ENCODE measurements at regions not wholly inside any gene's neighbourhood (a gene's known extent, or its start where the extent isn't known, plus 50 kb on each side); places are given as distances from the start of the nearest gene placed in this dataset.

DNA sequence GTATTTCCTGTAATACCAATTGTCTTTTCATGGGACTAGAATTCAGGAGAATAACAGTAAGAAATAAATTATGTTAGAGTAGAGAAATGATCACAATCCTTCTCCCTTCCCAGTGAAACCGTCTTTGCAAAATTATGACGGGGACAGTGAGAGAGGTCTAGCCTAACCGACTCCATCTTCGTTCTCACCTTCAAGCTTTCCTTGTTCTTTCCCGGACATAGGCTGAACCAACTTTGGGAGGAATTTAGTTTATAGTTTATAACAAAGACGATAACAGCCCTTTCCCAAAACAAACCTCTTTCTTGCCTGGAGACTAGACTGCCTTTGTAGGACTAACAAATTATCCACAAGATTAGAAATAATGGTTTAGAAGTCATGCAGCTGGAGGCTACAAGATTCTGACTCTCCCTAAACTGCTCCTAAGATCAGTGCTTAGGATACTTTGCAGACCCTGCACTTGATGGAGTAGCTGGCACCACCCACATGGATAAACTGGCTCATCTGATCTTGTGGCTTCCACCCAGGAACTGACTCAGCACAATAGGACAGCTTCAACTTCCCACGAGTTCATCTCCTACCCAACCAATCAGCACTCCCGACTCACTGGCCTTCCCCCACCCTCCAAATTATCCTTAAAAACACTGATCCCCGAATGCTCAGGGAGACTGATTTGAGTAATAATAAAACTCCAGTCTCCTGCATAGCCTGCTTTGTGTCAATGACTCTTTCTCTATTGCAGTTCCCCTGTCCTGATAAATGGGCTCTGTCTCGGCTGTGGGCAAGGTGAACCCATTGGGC lies 521.2 kb upstream of the TBX3 start:
- no peak for DNase-seq

DNA sequence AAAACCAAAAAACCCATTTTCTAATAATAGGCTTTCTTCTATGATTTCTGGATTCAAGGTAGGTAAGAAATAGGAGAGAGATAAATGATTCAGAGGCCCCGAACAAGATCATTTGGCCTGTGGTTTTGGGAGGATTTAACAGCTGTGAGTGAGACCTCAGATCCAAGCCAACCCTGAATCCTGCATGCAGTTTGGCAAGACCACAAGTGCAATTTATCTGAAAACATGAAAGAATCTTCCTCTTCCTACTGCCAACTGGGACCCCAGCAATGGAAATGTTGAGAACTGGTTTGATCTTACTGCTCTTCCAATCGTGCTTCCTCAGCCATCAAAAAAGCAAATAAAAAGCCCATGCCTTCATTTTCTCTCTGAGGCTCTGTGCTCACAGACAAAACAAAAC lies 519.7 kb upstream of the TBX3 start:
- no peak for DNase-seq

DNA sequence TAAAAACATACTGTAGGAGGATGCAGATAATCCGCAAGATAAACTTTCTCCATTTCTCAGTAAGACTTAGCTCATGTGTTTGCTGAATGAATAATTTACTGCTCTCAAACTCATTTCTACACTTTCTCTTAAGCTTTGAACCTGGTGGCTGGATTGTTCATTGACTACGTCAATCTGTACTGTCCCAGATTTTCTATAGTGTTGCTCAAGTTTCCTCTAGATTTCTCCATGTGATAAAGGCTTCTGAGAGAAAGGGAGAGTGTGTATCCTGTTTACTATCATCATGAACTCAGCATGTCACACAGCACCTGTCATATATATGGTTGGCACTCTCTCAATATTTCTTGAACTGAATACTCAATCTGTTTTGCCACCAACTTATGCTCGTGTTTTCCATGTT lies 518.0 kb upstream of the TBX3 start:
- DNase-seq = no peak

DNA sequence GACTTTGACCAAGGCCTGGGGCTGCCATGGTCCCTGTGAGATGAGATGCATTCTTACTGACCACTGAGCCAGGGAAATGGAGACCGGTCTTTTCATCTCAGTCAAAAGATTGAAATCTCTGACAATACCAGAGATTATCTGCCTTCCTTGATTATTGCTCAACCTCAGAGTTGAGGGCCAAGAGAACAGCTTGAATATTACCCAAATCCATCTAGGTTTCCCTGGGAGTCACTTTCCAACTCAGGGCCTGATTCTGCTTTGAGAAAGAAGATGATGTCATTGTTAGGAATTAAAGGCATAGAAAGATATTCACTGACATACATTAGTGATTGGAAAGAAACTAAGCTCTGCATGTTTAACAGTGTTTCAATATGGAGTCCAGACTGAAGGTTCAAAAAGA lies 515.9 kb upstream of the TBX3 start:
- no peak for DNase-seq

DNA sequence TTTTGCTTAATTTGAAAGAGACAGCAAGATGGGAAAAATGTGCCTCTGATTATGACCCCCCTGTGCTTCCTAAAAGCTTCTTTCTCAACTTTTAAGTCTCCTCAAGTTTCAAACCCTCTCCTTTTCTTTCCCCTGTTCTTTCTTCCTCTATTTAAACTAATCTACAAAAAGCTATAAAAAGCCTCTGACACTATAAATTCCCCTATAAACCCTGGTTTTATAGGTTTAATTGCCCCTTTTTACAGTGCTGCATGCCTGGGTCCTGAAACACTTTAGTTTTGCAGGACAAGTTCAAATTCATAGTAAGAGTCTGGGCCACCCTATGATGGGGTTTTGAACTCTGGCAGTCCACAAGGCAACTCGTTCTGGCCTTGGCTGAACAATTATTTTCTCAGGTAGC lies 510.9 kb upstream of the TBX3 start:
- no peak for DNase-seq

DNA sequence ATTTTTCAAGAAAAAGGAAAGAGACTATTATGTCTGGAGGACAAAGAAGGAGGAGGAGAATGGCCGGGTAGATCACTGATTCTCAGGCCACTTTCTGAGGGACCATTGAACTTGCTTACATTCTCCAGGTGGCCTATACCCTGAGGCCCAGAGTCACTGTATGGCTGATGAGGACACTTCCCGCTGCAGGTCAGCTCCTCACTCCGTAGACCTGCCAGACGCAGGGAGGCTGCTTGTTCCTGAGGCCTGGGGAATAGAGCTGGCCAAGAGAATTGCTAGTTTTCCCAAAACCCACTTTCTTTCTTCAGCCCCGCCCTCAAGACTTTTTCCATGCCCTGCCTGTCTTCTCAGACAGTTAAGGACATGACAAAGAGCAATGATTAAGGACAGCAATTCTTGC lies 510.5 kb upstream of the TBX3 start:
- DNase-seq = no peak

DNA sequence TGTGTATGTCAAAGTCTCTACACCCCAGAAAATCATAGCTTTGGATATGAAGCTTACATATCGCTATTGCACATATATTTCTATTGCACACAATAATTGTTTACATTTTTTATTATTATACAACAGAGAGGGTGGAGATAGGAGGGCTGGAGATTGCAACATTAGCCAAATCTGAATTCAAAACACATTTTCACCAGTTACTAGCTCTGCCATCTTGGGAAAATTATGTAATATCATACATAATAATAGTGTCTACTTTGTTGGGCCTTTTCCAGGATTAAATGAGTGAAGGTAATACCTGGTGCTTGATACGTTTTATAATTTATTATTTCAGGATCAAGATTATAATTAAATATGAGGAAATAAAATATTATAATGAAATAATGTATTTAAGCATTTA lies 507.4 kb upstream of the TBX3 start:
- no peak for DNase-seq

DNA sequence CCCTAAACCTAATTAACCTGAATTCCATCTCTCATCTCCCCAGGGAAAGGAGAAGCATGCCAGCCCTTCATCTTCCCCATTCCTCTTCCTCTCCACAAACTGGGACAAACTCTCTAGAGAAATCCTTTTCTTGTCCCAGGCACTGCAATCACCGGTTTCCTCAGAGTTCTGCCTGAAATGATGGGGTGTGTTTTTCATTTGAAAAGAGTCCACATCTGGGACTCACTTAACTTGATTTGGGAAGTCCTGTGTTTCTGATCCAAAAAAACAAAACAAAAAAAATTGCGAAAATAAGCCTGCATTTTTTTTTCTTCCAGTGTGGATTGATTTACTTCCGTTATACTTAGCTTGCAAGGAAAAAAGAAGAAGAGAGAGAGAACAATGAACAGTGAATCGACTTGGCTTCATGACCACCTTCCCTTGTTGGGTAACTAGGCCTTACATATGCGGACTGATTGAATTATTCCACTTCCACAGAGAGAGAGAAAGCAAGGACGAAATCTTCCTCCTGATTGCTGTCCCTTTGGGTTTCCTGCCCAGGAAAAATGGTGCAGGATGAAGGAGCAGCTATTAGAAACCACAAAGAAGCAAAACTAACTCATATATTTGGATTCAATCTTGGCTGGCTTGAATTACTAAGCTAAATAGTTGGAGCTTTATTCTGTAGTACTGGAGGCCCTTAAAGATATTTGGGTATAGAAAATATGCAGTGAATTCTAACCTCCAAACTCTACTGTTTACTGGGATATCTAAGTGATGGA lies 506.2 kb upstream of the TBX3 start:
- DNase-seq = no peak

DNA sequence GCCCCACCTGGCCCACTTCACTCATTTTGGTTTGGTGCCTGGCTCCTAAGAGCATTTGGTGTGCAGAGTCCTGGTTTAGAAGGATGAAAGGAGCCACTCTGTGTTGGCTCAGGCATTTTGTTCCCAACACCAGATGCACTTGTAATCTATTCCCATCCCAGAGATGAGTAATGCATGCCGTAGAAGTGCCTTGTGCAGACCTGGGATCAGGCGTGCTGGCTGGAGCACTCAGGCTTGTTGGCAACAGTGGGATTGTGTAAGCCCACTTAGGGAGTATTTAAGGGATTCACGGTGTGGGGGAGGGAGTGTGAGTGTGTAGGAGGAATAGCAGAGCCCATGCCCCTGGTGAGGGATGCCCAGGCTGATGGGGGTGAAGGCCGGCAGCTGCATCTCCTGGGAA lies 501.5 kb upstream of the TBX3 start:
- DNase-seq = no peak

DNA sequence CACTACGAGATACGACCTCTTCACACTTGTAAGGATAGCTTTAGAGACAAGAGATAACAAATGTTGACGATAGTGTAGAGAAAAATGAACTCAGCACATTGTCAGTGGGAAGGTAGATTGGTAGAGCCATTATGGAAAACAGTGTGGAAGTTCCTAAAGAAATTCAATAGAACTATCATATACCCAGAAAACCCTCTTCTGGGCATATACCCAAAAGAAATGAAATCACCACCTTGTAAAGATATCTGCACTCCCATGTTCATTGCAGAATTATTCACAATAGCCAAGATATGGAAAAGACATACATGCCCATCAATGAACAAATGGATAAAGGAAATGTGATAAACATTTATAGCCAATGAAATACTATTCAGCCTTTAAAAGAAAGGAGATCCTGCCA lies 499.8 kb upstream of the TBX3 start:
- DNase-seq = no peak

DNA sequence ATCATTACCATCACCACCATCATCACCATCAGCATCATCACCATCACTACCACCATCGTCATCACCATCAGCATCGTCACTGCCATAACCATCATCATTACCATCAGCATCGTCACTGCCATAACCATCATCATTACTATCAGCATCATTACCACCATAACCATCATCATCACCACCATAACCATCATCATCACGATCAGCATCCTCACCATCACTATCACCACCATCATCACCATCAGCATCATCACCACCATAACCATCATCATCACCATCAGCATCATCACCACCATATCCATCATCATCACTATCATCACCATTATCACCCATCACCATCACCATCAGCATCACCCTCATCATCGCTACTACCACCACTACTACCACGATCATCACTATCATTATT lies 493.9 kb upstream of the TBX3 start:
- DNase-seq = no peak

DNA sequence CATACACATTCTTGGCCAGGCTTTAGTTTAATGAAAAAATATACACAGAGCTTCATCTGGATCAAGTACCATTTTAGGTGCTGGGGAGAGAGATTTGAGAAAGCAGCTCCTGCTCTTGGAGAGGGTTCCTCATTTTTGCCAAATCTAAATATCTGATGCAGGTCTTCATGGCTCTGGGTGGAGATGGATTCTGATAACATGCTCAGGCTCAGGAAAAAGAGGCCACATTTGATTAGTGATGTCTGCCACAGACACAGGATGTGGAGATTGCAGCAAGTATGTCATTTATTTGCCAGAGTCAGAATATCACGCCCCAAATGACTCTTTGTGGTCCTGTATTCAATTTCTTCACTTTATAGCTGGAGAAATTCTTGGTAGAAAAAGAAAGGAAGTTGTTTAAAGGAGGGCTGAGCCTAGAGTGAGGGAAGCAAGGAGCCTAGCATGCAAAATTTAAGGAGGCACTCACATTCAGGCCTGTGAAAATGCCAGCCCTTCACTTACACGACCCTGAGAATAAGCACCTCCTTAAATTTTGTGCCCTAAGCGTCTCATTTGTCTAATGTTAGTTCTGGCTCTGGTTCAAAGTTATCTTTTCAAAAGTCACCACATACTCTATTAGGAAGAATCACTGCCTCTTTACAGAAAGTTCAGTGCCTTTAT lies 492.9 kb upstream of the TBX3 start:
- no peak for DNase-seq

DNA sequence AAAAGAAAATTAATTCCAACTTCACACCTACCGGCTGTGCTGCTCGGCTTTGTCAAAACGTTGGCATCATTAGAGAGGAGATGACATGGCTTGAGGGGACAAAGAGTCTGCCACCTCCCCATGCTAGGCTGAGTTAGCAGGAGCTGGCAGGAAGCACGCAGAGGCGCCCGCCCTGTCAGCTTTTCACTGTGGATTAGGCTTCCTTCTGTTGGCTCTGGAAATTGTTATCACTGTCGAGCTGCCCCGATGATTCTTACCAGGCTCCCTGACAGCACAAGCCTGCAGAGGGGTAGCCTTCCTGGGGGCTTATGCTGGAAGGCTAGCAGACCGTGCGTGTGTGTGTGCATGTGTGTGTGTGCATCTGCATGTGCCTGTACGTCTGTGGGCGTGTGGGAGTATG lies 490.9 kb upstream of the TBX3 start:
- DNase-seq = no peak

DNA sequence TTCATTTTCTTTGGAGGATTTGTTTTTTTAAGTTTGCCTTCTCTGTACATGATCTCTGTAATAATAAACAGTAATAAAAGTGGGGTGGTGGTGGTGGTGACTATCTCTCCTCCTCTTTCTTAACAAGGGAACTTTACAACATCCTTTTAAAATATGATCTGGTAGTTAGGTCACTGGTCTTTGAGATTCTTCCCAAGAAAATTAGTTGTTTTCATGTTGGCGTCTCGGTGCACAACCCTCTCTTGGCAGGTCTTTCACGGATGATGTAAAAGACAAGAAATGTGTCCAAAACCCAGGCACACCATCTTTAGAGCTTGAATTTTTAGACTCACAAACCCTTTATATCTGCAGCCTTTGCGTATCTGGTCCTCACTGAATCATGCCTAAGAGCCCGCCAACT lies 488.5 kb upstream of the TBX3 start:
- DNase-seq = no peak

DNA sequence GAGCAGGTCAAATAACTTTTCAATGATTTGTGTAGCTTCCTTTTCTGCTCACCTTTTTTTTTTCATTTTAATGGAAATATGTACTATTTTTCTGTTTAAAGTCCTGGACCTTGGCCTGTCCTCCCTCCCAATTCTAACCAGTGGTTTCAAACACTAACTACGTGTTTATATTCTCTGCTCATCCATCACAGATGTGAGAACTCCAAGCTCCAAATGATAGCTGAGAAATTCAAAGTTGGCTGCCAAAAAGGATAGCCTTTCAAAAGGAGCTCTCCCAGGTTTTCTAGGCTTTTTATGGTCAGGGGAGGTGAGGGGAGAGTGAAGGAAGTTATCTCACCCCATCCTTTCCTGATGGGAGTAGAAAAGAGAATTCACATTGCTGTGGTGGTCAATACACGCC lies 486.0 kb upstream of the TBX3 start:
- no peak for DNase-seq

DNA sequence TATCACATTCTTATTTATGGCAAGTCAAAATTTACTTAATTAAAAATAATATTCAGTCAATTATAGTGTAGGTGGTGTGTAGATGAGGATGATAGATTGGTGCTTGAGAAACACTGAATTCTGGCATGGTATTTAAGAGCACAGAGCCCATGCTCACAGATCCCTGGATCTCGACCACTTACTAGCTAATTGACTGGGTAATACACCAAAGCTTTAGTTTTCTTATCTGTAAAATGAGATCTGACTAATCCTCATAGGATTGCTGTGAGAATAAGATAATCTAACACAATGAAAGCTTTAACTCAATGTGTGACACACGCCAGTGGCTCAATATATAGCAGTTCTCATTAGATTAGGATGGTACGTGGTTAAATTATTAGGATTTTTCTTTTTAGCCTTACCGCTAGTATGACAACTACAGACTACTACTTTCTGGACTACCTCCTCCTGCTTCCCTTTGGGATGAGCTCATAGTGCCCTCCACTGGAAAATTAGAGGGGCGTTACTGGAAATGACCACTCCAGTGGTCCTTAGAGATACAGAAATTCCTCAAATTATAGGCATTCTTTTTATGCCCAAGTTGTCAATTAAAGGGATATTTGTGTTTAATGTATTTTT lies 482.8 kb upstream of the TBX3 start:
- no peak for DNase-seq

DNA sequence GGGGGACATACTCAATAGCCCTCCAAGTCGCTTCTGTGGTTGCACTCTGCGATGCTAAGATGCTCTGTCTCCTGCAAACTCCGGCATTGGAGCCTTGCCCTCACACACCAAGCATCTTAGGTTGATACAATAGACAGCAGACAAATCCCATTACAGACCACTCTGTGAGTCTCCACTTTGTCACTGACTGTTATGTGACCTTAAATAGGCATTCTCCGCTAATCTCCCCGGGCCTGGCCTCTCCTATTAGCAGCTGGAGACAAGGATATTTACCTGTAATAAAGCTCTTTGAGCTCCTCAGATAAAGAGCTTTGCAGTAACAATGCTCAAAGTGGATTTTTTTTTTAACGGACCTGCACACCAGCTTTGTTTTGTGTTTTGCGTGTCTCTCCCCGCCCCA lies 479.7 kb upstream of the TBX3 start:
- no peak for DNase-seq

DNA sequence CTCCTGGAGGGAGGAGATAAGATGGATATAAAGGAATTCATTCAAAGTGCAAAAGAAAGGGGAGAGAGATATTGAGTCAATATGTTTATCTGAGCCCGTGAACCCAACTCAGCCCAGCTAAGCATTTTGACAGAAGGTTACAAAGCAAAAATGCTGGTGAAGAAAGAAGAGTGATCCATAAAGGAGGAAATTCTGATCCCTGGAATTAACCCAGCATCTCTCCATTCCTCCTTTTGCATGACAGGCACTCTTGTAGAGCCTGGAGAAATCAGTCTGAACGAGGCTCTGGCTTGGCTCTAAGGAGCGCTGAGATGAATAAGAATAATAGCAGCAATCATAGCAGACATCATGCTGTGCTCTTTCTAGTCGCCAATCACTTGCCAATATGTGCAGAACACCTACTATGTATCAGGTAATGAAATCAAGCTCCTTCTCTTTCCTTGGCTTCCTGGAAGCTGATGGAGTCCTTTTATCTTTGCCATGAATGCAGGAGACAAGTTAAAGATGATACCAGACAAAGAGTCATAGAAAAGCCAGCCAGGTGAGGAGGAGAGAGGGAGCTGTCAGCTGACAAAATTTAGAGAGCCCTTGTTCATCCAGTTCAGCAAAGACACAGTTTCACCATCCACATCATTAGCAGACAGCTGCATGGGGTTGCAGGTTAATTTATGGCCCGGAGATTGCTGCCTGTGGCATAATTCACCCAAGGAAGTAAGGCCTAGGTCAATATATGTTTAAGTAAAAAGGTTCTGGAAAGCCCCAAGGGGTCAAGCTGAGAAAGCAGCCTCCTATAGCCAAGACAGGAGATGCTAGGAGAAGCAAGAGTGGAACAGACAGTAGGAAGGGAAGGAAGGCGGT lies 476.5 kb upstream of the TBX3 start:
- DNase-seq = no peak

DNA sequence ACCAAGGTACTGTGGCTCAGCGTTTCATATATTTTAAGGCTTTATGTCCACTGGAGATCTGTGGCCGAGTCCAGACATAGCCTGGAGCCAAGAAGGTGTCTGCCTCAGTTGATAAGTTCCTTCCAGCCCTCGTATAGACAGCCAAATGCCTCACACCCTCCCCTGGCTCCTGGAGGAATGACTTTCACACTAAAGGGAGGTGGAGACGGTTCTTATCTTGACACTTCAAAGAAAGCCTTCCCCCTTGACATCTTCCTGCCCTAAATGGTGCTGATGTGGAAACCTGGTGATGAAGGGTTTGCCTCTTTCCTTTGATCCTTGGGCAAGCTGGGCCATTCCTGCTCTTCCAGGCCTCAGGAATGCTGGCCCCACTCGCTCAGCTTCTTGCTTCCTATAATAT lies 474.8 kb upstream of the TBX3 start:
- no peak for DNase-seq

DNA sequence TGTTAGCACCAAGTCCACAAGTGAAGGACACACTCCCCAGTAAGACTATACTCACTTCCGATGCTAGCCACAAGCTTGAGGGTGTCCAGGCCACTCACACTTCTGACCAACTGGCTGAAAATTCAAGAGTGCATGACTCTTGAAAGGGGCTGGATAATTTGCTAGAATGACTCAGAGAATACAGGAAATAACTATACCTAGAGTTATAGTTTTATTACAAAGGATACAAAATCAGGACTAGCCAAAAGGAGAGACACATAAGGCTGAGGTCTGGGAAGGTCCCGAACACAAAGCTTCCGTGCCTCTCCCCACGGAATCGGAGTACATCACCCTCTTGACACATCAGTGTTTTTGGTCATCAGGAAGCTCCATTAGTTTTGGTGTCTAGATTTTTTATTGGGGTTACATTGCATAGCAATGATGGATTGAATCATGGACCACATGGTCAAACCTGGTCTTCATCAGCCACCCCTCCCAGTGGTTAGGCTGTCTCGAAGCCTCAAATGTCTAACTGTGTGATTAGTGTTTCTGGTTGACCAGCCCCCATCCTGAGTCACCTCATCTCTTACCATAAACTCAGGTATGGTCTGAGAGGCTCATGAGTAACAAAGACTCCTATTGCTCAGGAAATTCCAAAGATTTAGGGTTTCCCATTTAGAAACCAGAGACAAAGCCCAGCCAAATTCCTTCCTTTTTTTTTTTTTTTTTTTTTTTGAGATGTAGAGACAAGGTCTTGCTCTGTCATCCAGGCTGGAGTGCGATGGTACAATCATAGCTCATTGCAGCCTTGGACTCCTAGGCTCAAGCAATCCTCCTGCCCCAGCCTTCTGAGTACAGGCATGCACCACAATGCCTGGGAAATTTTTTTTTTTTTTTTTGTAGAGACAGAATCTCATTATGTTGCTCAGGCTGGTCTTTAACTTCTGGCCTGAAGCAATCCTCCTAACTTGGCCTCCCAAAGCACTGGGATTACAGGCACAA lies 472.0 kb upstream of the TBX3 start:
- DNase-seq = no peak

DNA sequence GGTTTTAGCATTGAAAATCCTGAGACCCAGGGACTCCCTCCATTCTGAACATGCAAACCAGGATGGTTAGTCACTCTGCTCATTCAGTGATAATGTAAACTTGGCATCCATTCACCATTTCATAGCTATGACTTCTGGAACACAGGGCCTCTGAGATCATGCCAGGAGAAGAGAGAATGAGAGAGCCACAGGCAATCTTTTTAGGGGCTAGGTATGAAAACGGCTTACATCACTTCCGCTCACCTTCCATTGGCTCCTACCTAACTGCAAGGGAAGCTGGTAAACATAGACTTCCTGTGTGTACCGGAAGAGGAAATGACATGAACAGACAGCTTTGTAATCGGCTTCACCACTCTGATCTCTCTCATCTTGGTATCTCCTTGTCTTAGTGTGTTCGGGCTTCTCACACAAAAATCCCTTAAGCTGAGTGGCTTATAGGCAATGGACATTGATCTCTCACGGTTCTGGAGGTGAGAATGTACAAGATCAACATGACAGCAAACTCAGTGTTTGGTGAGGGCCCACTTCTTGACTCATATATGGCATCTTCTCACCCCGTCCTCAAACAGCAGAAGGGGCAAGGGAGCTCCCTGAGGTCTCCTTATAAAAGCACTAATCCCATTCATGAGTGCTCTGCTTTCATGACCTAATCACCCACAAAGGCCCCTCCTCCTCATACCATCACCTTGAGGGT lies 465.9 kb upstream of the TBX3 start:
- DNase-seq = no peak

All from activated CD4-positive, alpha-beta T cell treated with anti-CD3 and anti-CD28 coated beads, Interleukin-2, amount 50 U/mL, for 16 hours (primary cell).